Medulla oblongata (tissue), 1 donor: ENCODE measurements at regions not wholly inside any gene's neighbourhood (a gene's known extent, or its start where the extent isn't known, plus 50 kb on each side); places are given as distances from the start of the nearest gene placed in this dataset.
A peak's percentile ranks its signal among the peaks of the same experiment; 100 is the strongest.

Experiments used
- DNase-seq: peaks from one replicate; pipeline ENCODE4 v3.0.0-alpha.2; 2015; ENCODE audit errors: extremely low spot score

- DNase-seq: no peak
These were observed 61.6 kb downstream of the CCR1 start for GRCh38 chr3:46146548-46146947.

GRCh38 chr3:46146021-46146420, 62.1 kb downstream of the CCR1 start:
- no peak for DNase-seq

DNA sequence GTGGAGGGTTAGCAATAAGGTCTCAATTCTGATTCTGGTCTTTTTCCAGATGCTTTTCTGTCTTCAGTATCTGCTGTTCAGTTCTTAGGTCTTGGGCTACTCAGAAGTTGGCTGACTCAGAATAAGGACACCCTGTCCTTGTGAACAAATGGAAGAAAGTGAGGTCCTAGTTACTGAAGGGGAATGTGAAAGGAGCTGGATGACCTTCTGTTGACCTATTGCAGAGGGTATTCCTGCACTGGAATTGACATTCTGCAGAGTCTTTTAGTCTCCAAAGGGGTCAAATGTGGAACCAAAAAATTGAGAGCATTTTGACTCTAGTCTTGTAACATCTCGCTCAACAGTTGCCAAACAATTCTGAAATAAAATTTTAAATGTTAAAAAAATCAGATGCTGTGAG, 63.0 kb downstream of the CCR1 start:
- no peak for DNase-seq

- peak; percentile 77 for DNase-seq
These were observed 64.1 kb downstream of the CCR1 start for GRCh38 chr3:46143951-46144473.

- peak; percentile 17 for DNase-seq
These were observed 66.3 kb downstream of the CCR1 start for GRCh38 chr3:46141813-46142212.

DNA sequence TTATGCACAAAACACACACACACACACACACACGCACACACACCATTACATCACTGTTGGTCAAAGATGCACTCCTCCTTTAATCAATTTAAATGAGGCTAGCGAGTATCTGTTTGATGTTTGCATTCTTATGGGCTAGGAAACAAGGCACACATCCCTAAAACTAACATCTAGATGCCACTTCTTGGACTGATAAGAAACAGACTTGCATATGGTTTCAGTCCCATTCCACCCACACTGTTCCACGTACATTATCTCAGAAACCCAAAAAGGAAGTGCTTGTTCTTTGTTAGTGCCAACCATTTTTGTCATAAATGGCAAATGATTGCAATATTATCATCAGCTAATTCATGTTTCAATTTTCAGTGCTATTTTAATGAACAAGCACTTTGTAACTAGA, 69.5 kb downstream of the CCR1 start:
- DNase-seq: no peak

DNA sequence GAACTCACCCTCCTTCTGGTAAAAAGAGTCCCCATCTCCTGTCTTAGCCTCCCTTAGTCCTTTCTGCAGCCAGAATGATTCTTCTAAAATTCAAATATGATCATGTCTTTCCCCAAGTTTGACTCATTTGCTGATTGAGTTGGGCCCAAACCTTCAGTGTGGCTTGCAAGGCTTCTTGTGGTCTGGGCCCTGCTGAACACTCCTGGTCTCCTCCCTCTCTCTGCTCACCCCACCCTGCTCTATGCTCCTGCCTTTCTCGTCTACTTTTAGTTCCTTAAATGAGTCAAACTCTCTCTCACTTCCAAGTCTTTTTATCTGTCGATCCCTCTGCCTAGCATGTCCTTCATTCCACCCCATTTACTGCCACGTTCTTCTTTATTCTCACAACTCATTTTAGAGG, 72.6 kb downstream of the CCR1 start:
- DNase-seq: peak; percentile 13

GRCh38 chr3:46133285-46133684, 74.8 kb downstream of the CCR1 start:
- DNase-seq: no peak

DNA sequence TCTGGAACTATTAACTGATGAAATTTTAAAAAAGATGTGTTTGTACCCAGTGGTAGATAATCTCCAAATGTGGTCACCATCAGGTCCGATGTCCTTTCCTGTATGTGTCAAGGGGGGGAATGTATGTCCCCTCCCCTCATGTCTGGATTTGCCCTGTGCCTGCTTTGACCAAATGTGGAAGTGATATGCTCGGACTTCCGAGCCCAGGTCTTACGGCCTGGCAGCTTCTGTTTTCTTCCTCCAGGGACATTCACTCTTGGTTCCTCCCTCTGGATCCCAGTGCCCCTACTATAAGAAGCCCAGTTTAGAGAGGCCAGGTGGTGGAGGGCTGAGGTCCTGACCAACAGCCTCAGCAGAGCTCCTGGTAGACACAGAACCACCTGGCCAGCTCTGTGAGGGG, 75.5 kb downstream of the CCR1 start:
- peak; percentile 21 for DNase-seq

- DNase-seq: no peak
These were observed 76.1 kb downstream of the CCR1 start for GRCh38 chr3:46131884-46132450.

- DNase-seq: peak; percentile 56
These were observed 77.3 kb downstream of the CCR1 start for GRCh38 chr3:46130631-46131310.

- no peak for DNase-seq
These were observed 78.4 kb downstream of the CCR1 start for GRCh38 chr3:46129588-46130272.

- DNase-seq: no peak
These were observed 80.6 kb downstream of the CCR1 start for GRCh38 chr3:46127503-46127902.

DNA sequence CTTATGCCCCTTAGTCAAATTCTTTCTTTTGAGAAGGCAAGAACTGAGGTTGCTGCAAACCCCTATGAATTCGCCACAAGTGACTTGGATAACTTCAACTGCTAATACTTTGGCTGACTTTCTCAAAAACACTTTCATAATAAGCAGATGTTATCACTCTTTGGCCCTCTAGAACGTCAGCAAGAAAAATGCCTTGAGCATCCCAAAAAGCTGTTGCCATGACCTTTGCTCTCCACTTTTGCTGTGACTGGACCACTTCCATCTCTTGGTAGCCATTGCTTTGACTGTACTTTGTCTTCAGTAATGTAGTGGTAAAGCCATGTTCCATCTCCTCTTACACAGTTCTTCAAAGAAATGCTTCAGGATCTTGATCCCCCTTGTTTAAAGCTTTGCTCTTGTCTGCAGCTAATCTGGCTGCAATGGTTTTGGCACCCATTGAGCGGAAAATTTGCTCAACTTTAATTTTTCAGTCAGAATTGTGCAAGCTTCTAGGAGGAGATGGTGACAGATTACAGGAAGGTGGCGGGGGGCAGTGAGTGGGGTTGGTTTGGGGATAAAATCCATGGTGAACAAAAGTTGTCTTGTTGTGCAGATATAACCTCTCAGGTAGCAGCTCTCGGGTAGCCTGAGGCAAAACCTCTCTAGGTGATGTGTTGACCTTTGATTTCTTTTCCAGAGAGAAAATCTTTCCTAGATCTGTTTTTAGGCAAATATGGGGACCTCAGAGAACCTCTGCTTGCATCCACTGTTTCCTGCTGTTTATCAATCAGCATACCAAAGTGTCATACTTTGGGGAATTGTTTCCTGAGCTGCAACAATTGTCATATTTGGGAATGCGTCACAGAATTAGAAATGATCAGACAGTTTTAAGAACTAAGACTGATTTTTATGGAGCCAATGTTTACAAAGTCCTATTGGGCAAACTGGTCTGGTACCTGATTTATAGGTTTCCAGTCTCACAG, 83.6 kb downstream of the CCR1 start:
- DNase-seq: no peak

- DNase-seq: no peak
These were observed 84.5 kb downstream of the CCR1 start for GRCh38 chr3:46123646-46124045.

DNA sequence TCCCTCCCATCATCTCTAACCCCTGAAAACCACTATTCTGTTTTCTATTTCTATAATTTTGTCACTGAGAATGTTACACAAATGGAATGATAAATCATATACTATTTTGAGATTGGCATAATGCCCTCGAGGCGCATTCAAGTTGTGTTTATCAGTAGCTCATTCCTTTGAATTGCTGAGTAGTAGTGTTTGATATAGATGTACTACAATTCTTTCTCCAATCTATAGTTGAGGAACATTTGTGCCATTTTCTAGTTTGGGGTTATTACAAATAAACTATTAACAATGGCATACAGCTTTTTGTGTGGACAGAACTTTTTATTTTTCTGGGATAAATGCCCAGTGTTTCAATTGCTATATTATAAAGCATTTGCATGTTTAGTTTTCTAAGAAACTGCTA, 86.0 kb downstream of the CCR1 start:
- DNase-seq: no peak

GRCh38 chr3:46120983-46121382, 87.1 kb downstream of the CCR1 start:
- DNase-seq: no peak

DNA sequence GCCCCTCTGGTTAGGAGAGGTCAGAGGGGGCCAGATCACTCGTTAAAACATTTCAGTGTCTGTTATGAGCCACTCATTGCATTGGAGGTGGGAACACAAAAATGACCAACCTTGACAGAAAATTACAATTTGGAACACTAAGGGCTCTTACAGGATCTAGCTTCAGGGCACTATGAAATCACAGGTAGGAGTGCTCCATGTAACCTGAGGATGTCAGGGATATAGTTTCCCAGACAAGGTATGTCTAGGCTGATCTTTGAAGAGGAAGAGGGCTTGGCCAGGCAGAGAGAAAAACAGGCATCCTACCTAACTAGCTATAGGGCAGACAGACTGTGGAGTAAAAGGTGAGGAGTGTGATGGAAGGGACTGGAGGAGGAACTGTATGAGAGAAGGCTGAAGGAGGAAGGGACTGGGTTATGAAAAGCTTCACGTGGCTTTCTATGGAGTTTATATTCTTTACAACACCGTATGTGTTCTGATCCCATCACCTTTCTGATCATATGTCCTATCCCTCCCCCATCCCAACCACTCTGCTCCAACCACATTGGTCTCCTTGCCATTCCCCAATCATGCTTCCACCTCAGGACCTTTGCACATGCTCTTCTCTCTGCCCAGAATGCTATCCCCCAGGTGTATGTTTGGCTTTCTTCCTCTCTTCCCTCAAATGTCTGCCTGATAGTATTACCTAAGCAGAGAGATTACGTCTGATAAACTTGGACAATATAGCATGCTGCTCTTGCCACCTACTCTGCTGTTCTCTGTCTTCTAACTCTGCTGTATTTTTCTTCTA, 88.2 kb downstream of the CCR1 start:
- no peak for DNase-seq

GRCh38 chr3:46119253-46119652, 88.9 kb downstream of the CCR1 start:
- DNase-seq: no peak

- DNase-seq: no peak
These were observed 89.7 kb upstream of the XCR1 start for GRCh38 chr3:46116996-46117395.
